GM12878 (cell line): ENCODE measurements at regions not wholly inside any gene's neighbourhood (a gene's known extent, or its start where the extent isn't known, plus 50 kb on each side); places are given as distances from the start of the nearest gene placed in this dataset.

Experiments used
- POLR2A ChIP-seq: IDR thresholded peaks from 2 replicates; pipeline ENCODE4 v1.6.1; 2011; ENCODE audit warnings: low read depth, mild to moderate bottlenecking, low read length
- TF ChIP-seq, protein P1 (sequence below): IDR thresholded peaks from 2 replicates; pipeline ENCODE4 v1.6.1; 2011; ENCODE audit warnings: borderline replicate concordance, low read depth, mild to moderate bottlenecking, moderate library complexity, mixed read lengths, low read length; ENCODE audit not compliant: insufficient read depth; ENCODE audit errors: extremely low read length

DNA sequence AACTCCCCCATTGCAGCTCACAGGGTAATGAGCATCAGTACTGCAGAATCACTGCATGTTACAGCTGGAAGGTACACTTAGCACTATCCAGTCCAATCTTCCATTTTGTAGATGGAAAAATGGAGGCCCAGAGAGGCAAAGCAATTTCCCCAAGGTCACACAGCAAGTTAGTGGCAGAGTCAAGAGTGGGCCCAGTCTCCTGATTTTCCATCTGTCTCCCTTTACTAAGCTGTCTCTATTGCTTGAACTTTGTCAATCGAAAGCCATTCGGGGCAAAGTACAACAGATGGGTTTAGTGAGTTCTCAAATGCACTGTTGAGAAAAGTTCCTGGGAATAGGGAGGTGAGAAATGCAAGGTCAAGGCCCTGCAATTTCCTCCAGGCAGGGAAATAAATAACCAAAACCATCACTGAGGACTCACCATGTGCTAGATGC, 50.4 kb upstream of the IFFO2 start:
- TF ChIP-seq POLR2A: no peak
- TF ChIP-seq, protein P1, sequence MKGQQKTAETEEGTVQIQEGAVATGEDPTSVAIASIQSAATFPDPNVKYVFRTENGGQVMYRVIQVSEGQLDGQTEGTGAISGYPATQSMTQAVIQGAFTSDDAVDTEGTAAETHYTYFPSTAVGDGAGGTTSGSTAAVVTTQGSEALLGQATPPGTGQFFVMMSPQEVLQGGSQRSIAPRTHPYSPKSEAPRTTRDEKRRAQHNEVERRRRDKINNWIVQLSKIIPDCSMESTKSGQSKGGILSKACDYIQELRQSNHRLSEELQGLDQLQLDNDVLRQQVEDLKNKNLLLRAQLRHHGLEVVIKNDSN: no peak
